ENCODE measurements at regions not wholly inside any gene's neighbourhood (a gene's known extent, or its start where the extent isn't known, plus 50 kb on each side); places are given as distances from the start of the nearest gene placed in this dataset.

GRCh38 chr5:97550818-97551217, 367.8 kb upstream of the RIOK2 start:
- Mint-ChIP-seq H3K9me3 (peaks cover 10% of the 10 kb centered on the region), H3K27me3 (ENCODE audit: low read depth) (no peaks in the 10 kb centered on the region), H3K4me3 (no peak overlapping the region), H3K4me1 (peaks cover 26% of the 10 kb centered on the region), H3K36me3 (no peaks in the 10 kb centered on the region), H3K27ac (no peak overlapping the region)
- POLR2A ChIA-PET: no interaction called here
- TF ChIP-seq ZBTB43 (CRISPR knock-in tag; IDR thresholded peaks at IDR 0.05): no peak
- no peak for TF ChIP-seq ELF4 (CRISPR knock-in tag; IDR thresholded peaks at IDR 0.05; ENCODE audit: low read depth)
- no peak for TF ChIP-seq ZNF671 (CRISPR knock-in tag; IDR thresholded peaks at IDR 0.05)
- TF ChIP-seq GABPB1 (CRISPR knock-in tag; IDR thresholded peaks at IDR 0.05): no peak
- TF ChIP-seq ZSCAN18 (CRISPR knock-in tag; IDR thresholded peaks at IDR 0.05): no peak
- no peak for TF ChIP-seq NR1H2 (CRISPR knock-in tag; IDR thresholded peaks at IDR 0.05)
- TF ChIP-seq HMGXB4 (CRISPR knock-in tag; IDR thresholded peaks at IDR 0.05): no peak
- TF ChIP-seq ZNF396 (CRISPR knock-in tag; IDR thresholded peaks at IDR 0.05; ENCODE audit: borderline replicate concordance): no peak
- TF ChIP-seq ERG (CRISPR knock-in tag; IDR thresholded peaks at IDR 0.05): no peak
- TF ChIP-seq USF2 (CRISPR knock-in tag; IDR thresholded peaks at IDR 0.05): no peak
- ATAC-seq (0 out of 2 replicates have a peak, but pooled peaks have one; percentile 30), DNase-seq (ENCODE audit: low spot score) (no peak)
- CTCF ChIA-PET: interaction anchor here (1.5 kb wide), 1 partner anchor 17 kb away, joined by 10 read pairs; no protein-coding TSS in a partner anchor

GRCh38 chr5:97553604-97554452, 370.8 kb upstream of the RIOK2 start:
- ATAC-seq (no peak), DNase-seq (ENCODE audit: low spot score) (no peak)
- Mint-ChIP-seq H3K4me1 (peaks cover 12% of the 10 kb centered on the region), H3K27me3 (ENCODE audit: low read depth) (no peaks in the 10 kb centered on the region), H3K9me3 (peaks cover 14% of the 10 kb centered on the region), H3K27ac (no peak overlapping the region), H3K36me3 (no peaks in the 10 kb centered on the region), H3K4me3 (no peak overlapping the region)
- CTCF ChIA-PET: no interaction called here
- POLR2A ChIA-PET: no interaction called here
- TF ChIP-seq NFATC4 (CRISPR knock-in tag; IDR thresholded peaks at IDR 0.05) (no peak), ZNF532 (CRISPR knock-in tag; IDR thresholded peaks at IDR 0.05; ENCODE audit: borderline replicate concordance) (no peak), NR2C2 (CRISPR knock-in tag; IDR thresholded peaks at IDR 0.05) (no peak), ATF3 (CRISPR knock-in tag; conservative IDR thresholded peaks at IDR 0.05) (no peak), ZNF671 (CRISPR knock-in tag; IDR thresholded peaks at IDR 0.05) (no peak), ZBTB43 (CRISPR knock-in tag; IDR thresholded peaks at IDR 0.05) (no peak), ZNF263 (CRISPR knock-in tag; IDR thresholded peaks at IDR 0.05; ENCODE audit: low read depth) (no peak), PRDM15 (CRISPR knock-in tag; IDR thresholded peaks at IDR 0.05) (no peak)

Data from WTC11 (cell line).